B cell (primary cell): ENCODE measurements at regions not wholly inside any gene's neighbourhood (a gene's known extent, or its start where the extent isn't known, plus 50 kb on each side); places are given as distances from the start of the nearest gene placed in this dataset.

Experiments
- ATAC-seq: fragments of 200-7000 bp; cut with Tn5 transposase; one replicate; pipeline ENCODE4 v1.10.0; 2021; ENCODE audit warnings: low read depth, mild to moderate bottlenecking, moderate number of reproducible peaks, moderate library complexity
- CTCF ChIA-PET: fragments of 350-600 bp; sonication (Branson Sonifier 250); formaldehyde crosslinking; loops from one replicate; lab custom pipeline; 2021; ENCODE audit warnings: antibody characterized with exemption, inconsistent platforms; lab: Charles Lee
- POLR2A ChIA-PET: fragments of 350-600 bp; sonication (Branson Sonifier 250); formaldehyde crosslinking; loops from one replicate; lab custom pipeline; 2021; ENCODE audit warnings: antibody characterized with exemption; lab: Charles Lee
- DNase-seq: peaks from one replicate; pipeline ENCODE4 v3.0.0; 2013
- H2AFZ ChIP-seq: 2 replicates; pipeline ENCODE4 v1.6.1; 2012; ENCODE audit warnings: mild to moderate bottlenecking, low read depth, low read length; ENCODE audit not compliant: insufficient read depth, poor library complexity, severe bottlenecking
- H3K27ac ChIP-seq, 2 donors: 1 replicate in 1 of 2; 2 replicates in 1 of 2; pipeline ENCODE4 v1.5.1; 2012 to 2013; ENCODE audit warnings: low read length in 2 of 2, mild to moderate bottlenecking in 2 of 2, moderate library complexity in 1 of 2
- H3K27me3 ChIP-seq, 4 experiments: fragments of 200-600 bp in 1 of 4; sonication (generic) in 1 of 4; replicated peaks in 1 of 4; 1 replicate in 2 of 4; 2 replicates in 2 of 4; pipeline versions ENCODE4 v1.6.1 to v1.7.0; 2013 to 2016; ENCODE audit warnings: low read length in 3 of 4, mild to moderate bottlenecking in 2 of 4, mixed read lengths in 1 of 4, moderate library complexity in 1 of 4; ENCODE audit not compliant: insufficient read depth in 4 of 4, control insufficient read depth in 3 of 4; ENCODE audit errors: control extremely low read depth in 1 of 4
- H3K36me3 ChIP-seq, 2 experiments: replicated peaks in 1 of 2; 1 replicate in 1 of 2; 2 replicates in 1 of 2; pipeline versions ENCODE4 v1.6.1 to v1.7.1; 2013; ENCODE audit warnings: low read length in 1 of 2; ENCODE audit not compliant: insufficient read depth in 2 of 2, control insufficient read depth in 1 of 2; ENCODE audit errors: control extremely low read depth in 1 of 2, extremely low read depth in 1 of 2
- H3K4me1 ChIP-seq, 2 donors: fragments of 200-600 bp in 1 of 2; sonication (generic) in 1 of 2; 1 replicate in 1 of 2; 2 replicates in 1 of 2; pipeline versions ENCODE4 v1.5.1 to v1.6.1; 2013 to 2017; ENCODE audit warnings: low read length in 2 of 2; ENCODE audit not compliant: control insufficient read depth in 2 of 2, insufficient read depth in 2 of 2
- H3K4me2 ChIP-seq: replicated peaks from 2 replicates; pipeline ENCODE3; 2012; ENCODE audit warnings: mild to moderate bottlenecking, low read depth, low read length; ENCODE audit not compliant: poor library complexity, severe bottlenecking
- H3K4me3 ChIP-seq, 5 experiments: fragments of 200-600 bp in 1 of 5; sonication (generic) in 1 of 5; 1 replicate in 3 of 5; 2 replicates in 2 of 5; pipeline versions ENCODE4 v1.5.1 to v1.7.0; 2011 to 2016; ENCODE audit warnings: low read length in 4 of 5, mild to moderate bottlenecking in 4 of 5, low read depth in 2 of 5, control low read depth in 1 of 5, moderate library complexity in 1 of 5; ENCODE audit not compliant: insufficient read depth in 1 of 5; ENCODE audit errors: control extremely low read depth in 1 of 5, extremely low read depth in 1 of 5
- H3K79me2 ChIP-seq: fragments of 200-600 bp; sonication (generic); one replicate; pipeline ENCODE4 v1.6.0; 2016; ENCODE audit warnings: low read length; ENCODE audit not compliant: control insufficient read depth, insufficient read depth
- H3K9ac ChIP-seq: fragments of 200-600 bp; sonication (generic); 2 replicates; pipeline ENCODE4 v1.6.1; 2017; ENCODE audit warnings: mild to moderate bottlenecking, low read length, moderate library complexity
- H3K9me3 ChIP-seq, 3 donors: one replicate each; pipeline versions ENCODE4 v1.6.1 to v1.7.1; 2013; ENCODE audit warnings: low read length in 2 of 3; ENCODE audit not compliant: control insufficient read depth in 2 of 3, insufficient read depth in 1 of 3; ENCODE audit errors: control extremely low read depth in 1 of 3
- H4K20me1 ChIP-seq: 2 replicates; pipeline ENCODE4 v1.6.0; 2012; ENCODE audit warnings: mild to moderate bottlenecking, low read length; ENCODE audit not compliant: insufficient read depth, control insufficient read depth, poor library complexity, severe bottlenecking
- H3K27ac Mint-ChIP-seq: one replicate; pipeline ENCODE4 v1.8.0; 2021; ENCODE audit warnings: mixed read lengths
- H3K27me3 Mint-ChIP-seq: one replicate; pipeline ENCODE4 v1.8.0; 2021; ENCODE audit warnings: mixed read lengths
- H3K4me1 Mint-ChIP-seq: one replicate; pipeline ENCODE4 v1.8.0; 2021; ENCODE audit warnings: mixed read lengths
- H3K4me3 Mint-ChIP-seq: one replicate; pipeline ENCODE4 v1.8.0; 2021; ENCODE audit warnings: mixed read lengths
- H3K9me3 Mint-ChIP-seq: one replicate; pipeline ENCODE4 v1.8.0; 2022; ENCODE audit warnings: mixed read lengths; ENCODE audit not compliant: insufficient read depth
- EZH2 ChIP-seq: IDR thresholded peaks from 2 replicates; pipeline ENCODE4 v1.6.1; 2012; ENCODE audit warnings: borderline replicate concordance, low read depth, mild to moderate bottlenecking, moderate library complexity, low read length; ENCODE audit not compliant: insufficient read depth, poor library complexity, severe bottlenecking
- WGBS: methylation state at CpG from one replicate; pipeline ENCODE4 v1.1.5; 2013; ENCODE audit warnings: missing lambda C conversion rate; ENCODE audit not compliant: insufficient coverage; 5-methylcytosine and 5-hydroxymethylcytosine counted together
- intact Hi-C: fragments of 100-400 bp; cut with micrococcal nuclease; formaldehyde crosslinking; loops from one replicate; pipeline ENCODE4 v1.10.0; 2022
- TF ChIP-seq, protein P1 (sequence below): fragments of 200-600 bp; IDR thresholded peaks from one replicate; pipeline ENCODE4 v1.8.0; 2022; ENCODE audit warnings: antibody characterized with exemption, mild to moderate bottlenecking

DNA sequence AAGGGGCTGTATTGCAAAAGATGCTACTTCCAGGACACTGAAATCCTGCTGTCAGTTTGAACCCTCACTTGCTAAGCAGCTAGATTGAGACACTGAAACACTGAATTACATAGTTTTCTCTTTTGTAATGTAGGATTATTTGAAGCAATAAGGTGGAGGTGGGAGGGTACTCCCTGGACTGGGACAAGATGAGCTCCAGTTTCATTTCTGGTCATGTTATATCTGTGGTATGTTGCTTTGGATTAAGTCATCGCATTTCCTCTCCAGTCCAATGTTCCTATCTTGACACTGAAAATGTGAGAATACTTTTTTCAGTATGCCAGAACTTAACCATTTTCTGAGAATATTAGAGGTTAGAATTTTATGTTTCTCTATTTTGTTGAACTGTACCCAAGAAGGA, 426.2 kb upstream of the MEX3C start:
- intact Hi-C loops = loop anchor here (5.0 kb wide), 1 partner anchor 664 kb away; no protein-coding TSS in a partner anchor
- Histone ChIP-seq H4K20me1 (no peaks in the 10 kb centered on the region), H3K9ac (no peak overlapping the region), H2AFZ (no peak overlapping the region), H3K4me1 (no peaks in the 10 kb centered on the region), H3K9me3 (no peaks in the 10 kb centered on the region), H3K36me3 (no peaks in the 10 kb centered on the region), H3K4me3 (no peak overlapping the region), H3K27me3 (peaks cover 0 to 12% (median 2%) of the 10 kb centered on the region in 4 experiments), H3K4me2 (no peak overlapping the region), H3K27ac (no peak overlapping the region), H3K79me2 (no peaks in the 10 kb centered on the region)
- WGBS = no CpG with 5 or more reads among the region's 1 CpG
- ATAC-seq = no peak
- CTCF ChIA-PET = no interaction called here
- H3K27me3 Mint-ChIP-seq = peaks cover 45% of the 10 kb centered on the region
- H3K4me3 Mint-ChIP-seq = no peak overlapping the region
- H3K4me1 Mint-ChIP-seq = no peaks in the 10 kb centered on the region
- POLR2A ChIA-PET = no interaction called here
- H3K27ac Mint-ChIP-seq = no peak overlapping the region
- TF ChIP-seq EZH2 = no peak
- TF ChIP-seq, protein P1, sequence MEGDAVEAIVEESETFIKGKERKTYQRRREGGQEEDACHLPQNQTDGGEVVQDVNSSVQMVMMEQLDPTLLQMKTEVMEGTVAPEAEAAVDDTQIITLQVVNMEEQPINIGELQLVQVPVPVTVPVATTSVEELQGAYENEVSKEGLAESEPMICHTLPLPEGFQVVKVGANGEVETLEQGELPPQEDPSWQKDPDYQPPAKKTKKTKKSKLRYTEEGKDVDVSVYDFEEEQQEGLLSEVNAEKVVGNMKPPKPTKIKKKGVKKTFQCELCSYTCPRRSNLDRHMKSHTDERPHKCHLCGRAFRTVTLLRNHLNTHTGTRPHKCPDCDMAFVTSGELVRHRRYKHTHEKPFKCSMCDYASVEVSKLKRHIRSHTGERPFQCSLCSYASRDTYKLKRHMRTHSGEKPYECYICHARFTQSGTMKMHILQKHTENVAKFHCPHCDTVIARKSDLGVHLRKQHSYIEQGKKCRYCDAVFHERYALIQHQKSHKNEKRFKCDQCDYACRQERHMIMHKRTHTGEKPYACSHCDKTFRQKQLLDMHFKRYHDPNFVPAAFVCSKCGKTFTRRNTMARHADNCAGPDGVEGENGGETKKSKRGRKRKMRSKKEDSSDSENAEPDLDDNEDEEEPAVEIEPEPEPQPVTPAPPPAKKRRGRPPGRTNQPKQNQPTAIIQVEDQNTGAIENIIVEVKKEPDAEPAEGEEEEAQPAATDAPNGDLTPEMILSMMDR = no peak
- no peaks in the 10 kb centered on the region for H3K9me3 Mint-ChIP-seq
- DNase-seq = no peak

DNA sequence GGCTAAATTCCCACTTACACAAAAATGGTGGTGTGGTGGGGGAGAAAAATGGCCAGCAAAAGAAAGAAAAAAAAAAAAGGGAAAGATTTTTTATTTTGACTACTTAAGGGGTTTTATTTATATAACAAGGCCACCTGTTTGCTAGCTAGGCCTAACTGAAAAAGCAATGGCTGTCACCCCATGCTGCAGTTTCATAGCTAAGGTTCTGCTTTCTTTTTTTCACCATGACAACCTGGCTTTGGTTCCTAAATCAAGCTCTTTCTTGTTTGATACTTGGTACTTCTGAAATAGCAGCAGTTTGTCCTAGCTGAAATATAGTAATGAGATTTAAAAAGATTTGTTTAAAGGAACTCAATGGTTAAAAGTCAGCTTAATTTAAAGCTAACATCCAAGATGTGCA, 433.2 kb upstream of the MEX3C start:
- Histone ChIP-seq H3K4me3 (no peak overlapping the region), H3K4me2 (no peak overlapping the region), H3K9ac (no peak overlapping the region), H3K27me3 (no peaks in the 10 kb centered on the region), H3K27ac (no peak overlapping the region), H3K4me1 (no peaks in the 10 kb centered on the region), H3K36me3 (no peaks in the 10 kb centered on the region), H2AFZ (no peak overlapping the region), H3K9me3 (peaks cover 0 to 4% (median 2%) of the 10 kb centered on the region in 3 donors), H3K79me2 (no peaks in the 10 kb centered on the region), H4K20me1 (no peaks in the 10 kb centered on the region)
- H3K4me1 Mint-ChIP-seq = no peaks in the 10 kb centered on the region
- DNase-seq (no peak), ATAC-seq (no peak)
- ChIA-PET POLR2A (no interaction called here), CTCF (interaction anchor here (0.7 kb wide), 1 partner anchor 25 kb away, joined by 3 read pairs; no protein-coding TSS in a partner anchor)
- TF ChIP-seq, protein P1 = no peak
- TF ChIP-seq EZH2 = no peak
- H3K27ac Mint-ChIP-seq = no peak overlapping the region
- no peak overlapping the region for H3K4me3 Mint-ChIP-seq
- peaks cover 2% of the 10 kb centered on the region for H3K27me3 Mint-ChIP-seq
- H3K9me3 Mint-ChIP-seq = peaks cover under 1% of the 10 kb centered on the region
- intact Hi-C loops = no loop called here
